ENCODE measurements at regions not wholly inside any gene's neighbourhood (a gene's known extent, or its start where the extent isn't known, plus 50 kb on each side); places are given as distances from the start of the nearest gene placed in this dataset.
A peak's percentile ranks its signal among the peaks of the same experiment; 100 is the strongest.

DNA sequence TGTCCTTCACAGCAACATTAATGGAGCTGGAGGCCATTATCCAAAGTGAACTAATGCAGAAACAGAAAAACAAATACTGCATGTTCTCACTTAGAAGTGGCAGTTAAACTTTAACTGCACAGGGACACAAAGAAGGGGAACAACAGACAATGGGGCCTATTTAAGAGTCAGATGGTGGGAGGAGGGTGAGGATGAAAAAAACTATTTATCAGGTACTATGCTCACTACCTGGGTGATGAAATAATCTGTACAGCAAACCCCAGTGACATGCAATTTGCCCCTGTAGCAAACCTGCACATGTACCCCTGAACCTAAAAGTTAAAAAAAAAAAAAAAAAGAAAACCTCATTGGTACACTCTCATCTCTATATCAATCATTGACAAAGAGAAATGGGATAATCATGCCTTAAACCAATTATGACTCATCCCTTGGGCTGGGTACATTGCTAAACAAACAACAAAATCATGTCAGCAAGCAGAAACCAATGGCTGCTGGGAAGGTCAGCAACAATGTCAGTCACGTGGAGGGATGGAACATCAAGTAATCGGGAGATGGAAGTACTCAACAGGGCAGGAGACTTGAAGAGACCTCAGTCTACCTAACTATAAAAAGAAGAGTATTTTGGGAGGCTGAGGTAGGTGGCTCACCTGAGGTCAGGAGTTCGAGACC is 479.2 kb downstream of the RMST start:
- TF ChIP-seq, protein P1, sequence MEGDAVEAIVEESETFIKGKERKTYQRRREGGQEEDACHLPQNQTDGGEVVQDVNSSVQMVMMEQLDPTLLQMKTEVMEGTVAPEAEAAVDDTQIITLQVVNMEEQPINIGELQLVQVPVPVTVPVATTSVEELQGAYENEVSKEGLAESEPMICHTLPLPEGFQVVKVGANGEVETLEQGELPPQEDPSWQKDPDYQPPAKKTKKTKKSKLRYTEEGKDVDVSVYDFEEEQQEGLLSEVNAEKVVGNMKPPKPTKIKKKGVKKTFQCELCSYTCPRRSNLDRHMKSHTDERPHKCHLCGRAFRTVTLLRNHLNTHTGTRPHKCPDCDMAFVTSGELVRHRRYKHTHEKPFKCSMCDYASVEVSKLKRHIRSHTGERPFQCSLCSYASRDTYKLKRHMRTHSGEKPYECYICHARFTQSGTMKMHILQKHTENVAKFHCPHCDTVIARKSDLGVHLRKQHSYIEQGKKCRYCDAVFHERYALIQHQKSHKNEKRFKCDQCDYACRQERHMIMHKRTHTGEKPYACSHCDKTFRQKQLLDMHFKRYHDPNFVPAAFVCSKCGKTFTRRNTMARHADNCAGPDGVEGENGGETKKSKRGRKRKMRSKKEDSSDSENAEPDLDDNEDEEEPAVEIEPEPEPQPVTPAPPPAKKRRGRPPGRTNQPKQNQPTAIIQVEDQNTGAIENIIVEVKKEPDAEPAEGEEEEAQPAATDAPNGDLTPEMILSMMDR (conservative IDR thresholded peaks at IDR 0.05; ENCODE audit: low read depth, low read length): no peak
- no peak overlapping the region for H3K4me3 ChIP-seq (ENCODE audit: low read depth, low read length)
- no peak for DNase-seq (ENCODE audit: low read depth)

DNA sequence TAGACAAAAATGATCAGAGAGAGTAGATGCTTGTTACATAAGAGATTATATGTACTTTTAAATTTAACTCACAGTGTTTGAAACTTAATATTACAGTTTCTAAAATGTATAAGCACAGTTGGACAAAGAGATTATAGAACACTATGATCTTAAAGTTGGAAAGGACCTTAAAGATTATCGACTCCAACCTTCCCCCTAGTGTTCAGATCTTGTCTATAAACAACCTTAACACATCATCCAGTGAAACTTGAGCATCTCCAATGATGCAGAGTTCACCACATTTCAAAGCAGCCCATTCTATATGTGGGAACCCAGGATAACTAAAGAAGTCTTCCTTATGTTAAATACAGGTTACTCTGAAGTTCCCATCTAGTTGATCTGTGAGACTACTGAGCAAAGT is 480.8 kb downstream of the RMST start:
- DNase-seq (ENCODE audit: low read depth): no peak

DNA sequence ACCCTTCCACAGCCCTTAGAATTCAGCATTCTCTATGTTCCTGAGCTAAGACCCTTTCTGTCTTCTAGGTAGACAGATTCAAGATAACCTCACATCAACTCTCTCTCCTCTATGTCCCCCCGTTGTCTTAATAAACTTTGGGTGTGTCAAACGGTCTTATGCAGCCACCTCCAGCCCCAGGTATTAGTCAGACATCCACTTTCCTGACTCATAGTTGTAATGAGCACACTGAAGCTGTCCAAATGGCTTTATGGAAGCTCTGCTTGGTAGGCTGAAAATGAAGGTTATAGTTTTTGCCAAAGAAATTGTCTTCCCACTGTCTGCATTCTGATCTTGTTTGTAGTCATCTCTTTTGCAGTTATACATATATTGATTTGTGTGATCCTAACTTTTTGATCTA is 482.0 kb downstream of the RMST start:
- TF ChIP-seq, protein P1 (conservative IDR thresholded peaks at IDR 0.05; ENCODE audit: low read depth, low read length): no peak
- H3K4me3 ChIP-seq (ENCODE audit: low read depth, low read length): no peak overlapping the region
- DNase-seq (ENCODE audit: low read depth): no peak

More for the DNA sequence above, 480.8 kb downstream of the RMST start:
- TF ChIP-seq, protein P1 (conservative IDR thresholded peaks at IDR 0.05; ENCODE audit: low read depth, low read length): peak; percentile 38
- no peak overlapping the region for H3K4me3 ChIP-seq (ENCODE audit: low read depth, low read length)

DNA sequence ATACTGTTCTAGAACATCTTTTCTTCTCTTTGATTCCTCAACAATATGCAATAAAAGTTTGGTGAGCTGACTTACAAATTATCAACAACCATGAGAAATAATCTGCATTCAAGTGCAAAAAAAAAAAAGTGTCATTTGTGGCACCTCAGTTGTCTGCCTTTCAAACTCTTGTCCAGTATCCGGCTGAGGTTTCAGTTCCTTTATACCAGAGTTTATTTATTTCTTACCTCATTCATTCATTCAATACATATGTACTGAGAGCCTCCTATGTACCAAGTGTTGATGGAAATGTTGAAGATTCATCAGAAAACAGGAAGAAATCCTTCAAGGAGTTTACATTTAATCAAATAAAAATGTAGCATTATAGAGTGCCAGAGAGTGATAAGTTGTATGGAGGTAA is 484.1 kb downstream of the RMST start:
- TF ChIP-seq, protein P1 (conservative IDR thresholded peaks at IDR 0.05; ENCODE audit: low read depth, low read length): no peak
- DNase-seq (ENCODE audit: low read depth): no peak
- no peak overlapping the region for H3K4me3 ChIP-seq (ENCODE audit: low read depth, low read length)

DNA sequence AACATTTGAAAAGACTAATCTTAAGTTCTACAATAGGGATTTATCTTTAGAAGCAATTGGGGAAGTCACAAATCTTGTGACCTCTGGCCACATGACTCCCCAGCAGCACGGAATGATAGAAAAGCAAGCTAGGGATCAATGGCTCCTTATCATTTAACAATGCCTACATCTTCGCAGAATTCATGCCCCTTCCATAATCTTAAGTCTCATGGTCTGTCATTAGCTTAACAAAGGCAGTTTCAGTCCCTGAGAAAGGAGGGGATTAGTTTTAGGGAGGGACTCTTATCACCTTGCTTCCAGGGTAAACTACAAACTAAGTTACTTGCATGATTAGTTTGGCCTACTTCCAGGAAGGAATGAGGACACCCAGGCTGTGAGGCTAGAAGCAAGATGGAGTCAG is 486.0 kb downstream of the RMST start:
- DNase-seq (ENCODE audit: low read depth): no peak
- TF ChIP-seq, protein P1 (conservative IDR thresholded peaks at IDR 0.05; ENCODE audit: low read depth, low read length): no peak
- no peak overlapping the region for H3K4me3 ChIP-seq (ENCODE audit: low read depth, low read length)

DNA sequence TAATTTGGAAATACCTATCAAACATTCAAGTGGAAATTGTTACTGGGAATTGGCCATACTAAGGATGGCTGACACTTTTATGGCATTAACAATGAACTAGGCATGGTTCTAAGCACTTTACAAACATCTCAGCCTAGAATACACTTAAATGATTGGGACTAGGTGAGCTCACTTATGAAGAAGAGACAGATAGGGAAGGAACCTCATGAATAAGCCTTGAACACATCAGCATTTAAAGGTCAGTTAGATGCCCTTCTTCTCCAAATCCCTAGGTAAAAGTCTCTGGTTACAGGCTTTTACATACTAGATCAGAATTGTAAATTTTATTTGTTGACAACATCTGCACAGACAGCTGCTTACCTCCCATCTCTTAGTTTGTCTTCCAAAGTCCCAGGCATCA is 488.6 kb downstream of the RMST start:
- no peak for DNase-seq (ENCODE audit: low read depth)
- TF ChIP-seq, protein P1 (conservative IDR thresholded peaks at IDR 0.05; ENCODE audit: low read depth, low read length): no peak
- no peak overlapping the region for H3K4me3 ChIP-seq (ENCODE audit: low read depth, low read length)

DNA sequence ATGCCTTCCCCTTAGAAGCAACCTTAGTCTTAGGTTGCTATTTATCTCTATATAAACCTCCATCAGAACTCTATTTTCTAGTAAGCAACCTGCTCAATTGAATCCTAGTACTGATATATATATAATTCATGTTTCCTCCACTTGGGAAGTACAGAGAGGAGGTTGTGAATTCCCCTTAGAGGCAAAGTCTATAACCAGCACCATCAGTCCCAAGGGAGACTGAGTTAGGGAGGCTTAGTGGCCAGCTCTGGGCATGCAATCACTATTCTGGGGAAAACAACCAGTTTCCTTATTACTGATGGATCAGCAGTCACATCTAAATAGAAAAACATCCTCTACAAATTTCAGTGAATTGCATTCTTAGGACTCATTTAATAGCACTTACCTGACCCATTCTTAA is 489.1 kb downstream of the RMST start:
- H3K4me3 ChIP-seq (ENCODE audit: low read depth, low read length): no peak overlapping the region
- DNase-seq (ENCODE audit: low read depth): no peak
- TF ChIP-seq, protein P1 (conservative IDR thresholded peaks at IDR 0.05; ENCODE audit: low read depth, low read length): no peak

Data from epithelial cell of proximal tubule (primary cell).